22Rv1 (cell line): ENCODE measurements at regions not wholly inside any gene's neighbourhood (a gene's known extent, or its start where the extent isn't known, plus 50 kb on each side); places are given as distances from the start of the nearest gene placed in this dataset.

Experiments used
- ZFX ChIP-seq: fragments of 450-650 bp; IDR thresholded peaks from 2 replicates; pipeline ENCODE4 v1.6.1; 2017; ENCODE audit warnings: antibody characterized with exemption, borderline replicate concordance
- TF ChIP-seq, protein P1 (sequence below): fragments of 450-650 bp; IDR thresholded peaks from 2 replicates; pipeline ENCODE4 v1.5.1; 2017; ENCODE audit warnings: mild to moderate bottlenecking

DNA sequence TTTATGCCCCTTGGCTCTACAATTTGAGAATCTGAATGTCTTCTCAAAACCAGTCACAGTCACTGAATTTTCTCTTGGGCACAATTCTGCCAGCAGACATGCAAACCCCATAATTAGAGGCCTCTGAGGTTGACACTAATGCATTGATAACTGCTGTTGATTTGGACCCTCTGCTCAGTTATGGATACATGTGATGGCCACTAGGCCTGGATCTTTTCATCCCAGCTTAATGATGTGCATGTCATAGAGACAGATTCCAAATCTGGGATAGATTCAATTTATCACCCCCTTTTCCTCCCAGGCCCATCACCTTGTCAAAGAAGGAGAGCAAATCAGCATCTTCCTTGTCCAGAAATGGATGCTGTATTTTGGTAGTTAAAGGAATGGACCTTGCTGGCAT, 92.2 kb downstream of the C11orf91 start:
- TF ChIP-seq, protein P1, sequence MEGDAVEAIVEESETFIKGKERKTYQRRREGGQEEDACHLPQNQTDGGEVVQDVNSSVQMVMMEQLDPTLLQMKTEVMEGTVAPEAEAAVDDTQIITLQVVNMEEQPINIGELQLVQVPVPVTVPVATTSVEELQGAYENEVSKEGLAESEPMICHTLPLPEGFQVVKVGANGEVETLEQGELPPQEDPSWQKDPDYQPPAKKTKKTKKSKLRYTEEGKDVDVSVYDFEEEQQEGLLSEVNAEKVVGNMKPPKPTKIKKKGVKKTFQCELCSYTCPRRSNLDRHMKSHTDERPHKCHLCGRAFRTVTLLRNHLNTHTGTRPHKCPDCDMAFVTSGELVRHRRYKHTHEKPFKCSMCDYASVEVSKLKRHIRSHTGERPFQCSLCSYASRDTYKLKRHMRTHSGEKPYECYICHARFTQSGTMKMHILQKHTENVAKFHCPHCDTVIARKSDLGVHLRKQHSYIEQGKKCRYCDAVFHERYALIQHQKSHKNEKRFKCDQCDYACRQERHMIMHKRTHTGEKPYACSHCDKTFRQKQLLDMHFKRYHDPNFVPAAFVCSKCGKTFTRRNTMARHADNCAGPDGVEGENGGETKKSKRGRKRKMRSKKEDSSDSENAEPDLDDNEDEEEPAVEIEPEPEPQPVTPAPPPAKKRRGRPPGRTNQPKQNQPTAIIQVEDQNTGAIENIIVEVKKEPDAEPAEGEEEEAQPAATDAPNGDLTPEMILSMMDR: no peak
- no peak for TF ChIP-seq ZFX
